Ishikawa (cell line): ENCODE measurements at regions not wholly inside any gene's neighbourhood (a gene's known extent, or its start where the extent isn't known, plus 50 kb on each side); places are given as distances from the start of the nearest gene placed in this dataset.

Experiments
- CREB1 ChIP-seq: IDR thresholded peaks from 2 replicates; pipeline ENCODE4 v1.6.1; 2012; ENCODE audit warnings: low read depth
- EGR1 ChIP-seq: IDR thresholded peaks from 2 replicates; pipeline ENCODE4 v1.6.1; 2012
- FOXM1 ChIP-seq: IDR thresholded peaks from 2 replicates; pipeline ENCODE4 v1.6.1; 2012; ENCODE audit warnings: low read depth, borderline replicate concordance
- YY1 ChIP-seq: IDR thresholded peaks from 2 replicates; pipeline ENCODE4 v1.6.1; 2012; ENCODE audit warnings: low read depth
- TF ChIP-seq, protein P1 (sequence below): IDR thresholded peaks from 2 replicates; pipeline ENCODE4 v1.6.1; 2012; ENCODE audit warnings: low read depth, mild to moderate bottlenecking

DNA sequence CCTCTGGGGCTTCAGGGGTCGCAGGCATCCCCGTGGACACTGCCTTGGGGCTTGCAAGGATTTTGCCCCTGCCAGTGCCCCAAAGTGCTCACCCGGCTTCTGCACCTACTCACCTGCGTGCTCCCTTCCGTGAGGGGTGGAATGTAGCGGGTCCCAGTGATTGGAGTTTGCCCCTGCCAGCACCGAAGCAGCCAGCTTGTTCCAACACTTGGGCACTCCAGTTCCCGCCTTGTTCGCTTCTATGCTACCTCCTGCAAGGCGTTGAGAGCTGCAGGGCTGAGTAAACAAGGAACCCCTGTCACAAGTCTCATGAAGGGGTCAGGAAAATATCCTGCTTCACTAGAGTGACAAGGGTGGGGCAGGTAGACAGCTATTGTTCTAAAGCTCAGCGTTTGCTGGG lies 631.5 kb downstream of the EPHA4 start:
- TF ChIP-seq YY1 = no peak
- TF ChIP-seq, protein P1, sequence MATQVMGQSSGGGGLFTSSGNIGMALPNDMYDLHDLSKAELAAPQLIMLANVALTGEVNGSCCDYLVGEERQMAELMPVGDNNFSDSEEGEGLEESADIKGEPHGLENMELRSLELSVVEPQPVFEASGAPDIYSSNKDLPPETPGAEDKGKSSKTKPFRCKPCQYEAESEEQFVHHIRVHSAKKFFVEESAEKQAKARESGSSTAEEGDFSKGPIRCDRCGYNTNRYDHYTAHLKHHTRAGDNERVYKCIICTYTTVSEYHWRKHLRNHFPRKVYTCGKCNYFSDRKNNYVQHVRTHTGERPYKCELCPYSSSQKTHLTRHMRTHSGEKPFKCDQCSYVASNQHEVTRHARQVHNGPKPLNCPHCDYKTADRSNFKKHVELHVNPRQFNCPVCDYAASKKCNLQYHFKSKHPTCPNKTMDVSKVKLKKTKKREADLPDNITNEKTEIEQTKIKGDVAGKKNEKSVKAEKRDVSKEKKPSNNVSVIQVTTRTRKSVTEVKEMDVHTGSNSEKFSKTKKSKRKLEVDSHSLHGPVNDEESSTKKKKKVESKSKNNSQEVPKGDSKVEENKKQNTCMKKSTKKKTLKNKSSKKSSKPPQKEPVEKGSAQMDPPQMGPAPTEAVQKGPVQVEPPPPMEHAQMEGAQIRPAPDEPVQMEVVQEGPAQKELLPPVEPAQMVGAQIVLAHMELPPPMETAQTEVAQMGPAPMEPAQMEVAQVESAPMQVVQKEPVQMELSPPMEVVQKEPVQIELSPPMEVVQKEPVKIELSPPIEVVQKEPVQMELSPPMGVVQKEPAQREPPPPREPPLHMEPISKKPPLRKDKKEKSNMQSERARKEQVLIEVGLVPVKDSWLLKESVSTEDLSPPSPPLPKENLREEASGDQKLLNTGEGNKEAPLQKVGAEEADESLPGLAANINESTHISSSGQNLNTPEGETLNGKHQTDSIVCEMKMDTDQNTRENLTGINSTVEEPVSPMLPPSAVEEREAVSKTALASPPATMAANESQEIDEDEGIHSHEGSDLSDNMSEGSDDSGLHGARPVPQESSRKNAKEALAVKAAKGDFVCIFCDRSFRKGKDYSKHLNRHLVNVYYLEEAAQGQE = no peak
- no peak for TF ChIP-seq FOXM1
- no peak for TF ChIP-seq EGR1
- no peak for TF ChIP-seq CREB1
